NCI-H1105 treated with DMSO at 0.1 percent for 48 hours (cell line): ENCODE measurements at regions not wholly inside any gene's neighbourhood (a gene's known extent, or its start where the extent isn't known, plus 50 kb on each side); places are given as distances from the start of the nearest gene placed in this dataset.
"Not testable (repeated sequence)": the region's sequence is repeated elsewhere in the genome, so short reads cannot be mapped to it uniquely, and the experiment has no call there.

Experiments used
- DNase-seq: peaks from one replicate; lab custom pipeline; 2025; lab: John Stamatoyannopoulos, UW

DNA sequence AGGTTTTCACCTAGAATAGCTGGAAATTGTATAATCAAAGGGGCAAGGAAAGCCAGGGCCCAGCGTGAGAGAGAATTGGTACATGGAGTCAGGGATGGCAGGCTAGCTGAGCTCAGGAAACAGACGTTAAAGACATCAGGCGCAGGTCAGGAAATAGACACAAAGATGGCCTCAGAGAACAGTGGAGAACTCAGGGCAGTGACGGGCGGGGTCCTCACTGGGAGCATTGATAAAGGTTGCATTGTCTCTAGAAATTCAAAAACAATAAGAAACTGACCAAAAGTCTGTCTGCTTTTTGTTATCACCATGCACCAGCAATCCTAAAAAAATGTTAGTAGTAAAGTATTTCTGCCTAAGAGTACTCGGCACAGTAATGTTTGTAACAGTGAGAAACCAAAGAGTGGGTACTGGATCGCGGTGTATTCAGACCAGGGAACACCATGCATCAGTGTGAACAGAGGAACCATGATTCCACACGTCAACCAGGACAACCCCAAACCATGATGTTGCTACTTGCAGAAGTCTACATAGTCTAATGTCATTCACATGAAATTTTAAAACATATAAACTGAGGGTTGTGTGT lies 81.9 kb upstream of the AUTS2 start:
- DNase-seq, result no peak

DNA sequence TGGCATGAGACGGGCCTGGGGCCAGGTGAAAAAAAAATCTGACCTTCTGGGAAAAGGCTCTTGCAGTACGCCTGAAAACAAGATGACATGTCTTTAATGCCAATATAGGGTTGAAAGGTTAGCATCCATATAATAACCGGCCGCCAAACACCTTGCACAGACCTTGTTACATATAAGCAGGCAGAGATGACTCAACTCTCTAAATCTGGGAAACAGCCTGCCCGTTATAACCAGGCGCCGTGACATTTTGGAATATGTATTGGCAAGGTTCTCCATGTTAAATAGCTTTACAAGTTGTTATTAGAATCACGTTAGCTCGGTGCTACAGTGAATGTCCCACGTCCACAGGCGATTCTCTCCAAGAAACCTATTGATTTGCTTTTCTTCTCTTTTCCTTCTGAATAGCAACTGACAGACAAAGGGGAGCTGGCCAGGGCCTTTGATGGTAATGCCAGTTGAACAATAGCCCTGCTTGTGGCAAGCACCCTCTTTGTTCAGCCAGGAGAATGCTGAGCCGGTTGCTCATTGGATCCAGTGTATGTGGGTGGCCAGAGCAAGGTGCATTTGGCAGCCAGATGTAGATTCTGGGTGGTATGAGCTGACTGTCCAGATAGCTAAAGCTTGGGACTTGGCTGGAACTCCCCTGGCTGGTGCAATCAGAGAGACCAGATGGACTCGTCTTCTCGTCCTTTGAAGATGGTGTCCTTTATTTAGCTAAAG lies 80.1 kb upstream of the AUTS2 start:
- no peak for DNase-seq

DNA sequence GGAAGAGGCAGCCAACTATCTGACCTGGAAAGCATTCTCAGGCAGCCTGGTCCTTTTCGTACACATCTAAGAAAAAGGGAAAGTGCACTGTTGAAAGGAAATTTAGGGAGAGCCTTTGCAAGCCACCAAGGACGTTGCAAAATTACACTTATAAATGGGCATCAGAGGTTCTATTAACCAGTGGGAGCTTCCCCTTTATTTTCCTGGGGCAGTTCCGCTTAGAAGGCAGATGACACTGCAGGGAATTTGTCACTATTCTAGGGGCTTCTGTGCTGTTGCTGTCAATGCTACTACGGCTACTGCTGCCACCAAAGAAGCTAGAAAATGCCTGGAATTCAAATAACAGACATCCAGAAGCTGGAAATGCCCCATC lies 79.6 kb upstream of the AUTS2 start:
- DNase-seq, result no peak

DNA sequence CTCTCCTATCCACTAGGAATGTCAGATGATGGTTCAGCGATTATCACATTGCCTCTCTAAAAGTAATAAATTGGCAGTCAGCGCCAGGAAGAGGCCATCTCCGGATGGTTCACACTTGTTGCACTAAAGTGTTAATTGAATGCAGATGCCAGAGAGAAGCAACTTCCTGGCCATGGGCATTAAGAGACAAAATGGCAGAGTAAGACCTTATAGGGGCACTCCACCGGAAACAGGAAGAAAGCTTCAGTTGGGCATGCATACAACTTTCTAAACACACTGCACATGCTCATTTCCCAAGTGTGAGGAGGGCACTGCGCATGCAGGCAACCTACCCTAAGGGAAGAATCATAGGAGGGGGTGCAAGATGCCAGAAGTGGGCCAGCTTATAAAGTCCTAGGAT lies 71.7 kb upstream of the AUTS2 start:
- DNase-seq, result no peak

DNA sequence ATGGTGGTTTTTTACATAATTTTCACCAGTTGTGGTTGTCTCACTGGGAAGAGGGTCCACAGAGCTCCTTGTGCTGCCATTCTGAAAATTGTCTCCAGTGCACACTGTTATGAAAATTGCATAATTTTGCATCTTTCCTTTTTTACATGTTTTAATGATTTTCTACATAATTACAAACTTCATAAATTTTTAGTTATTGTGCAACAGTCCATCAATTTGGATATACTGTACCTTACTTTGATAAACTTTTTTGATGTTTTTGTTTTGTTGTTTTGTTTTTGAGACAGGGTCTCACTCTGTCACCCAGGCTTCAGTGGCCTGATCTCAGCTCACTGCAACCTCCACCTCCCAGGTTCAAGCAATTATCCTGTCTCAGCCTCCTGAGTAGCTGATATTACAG lies 70.6 kb upstream of the AUTS2 start:
- DNase-seq, result no peak

DNA sequence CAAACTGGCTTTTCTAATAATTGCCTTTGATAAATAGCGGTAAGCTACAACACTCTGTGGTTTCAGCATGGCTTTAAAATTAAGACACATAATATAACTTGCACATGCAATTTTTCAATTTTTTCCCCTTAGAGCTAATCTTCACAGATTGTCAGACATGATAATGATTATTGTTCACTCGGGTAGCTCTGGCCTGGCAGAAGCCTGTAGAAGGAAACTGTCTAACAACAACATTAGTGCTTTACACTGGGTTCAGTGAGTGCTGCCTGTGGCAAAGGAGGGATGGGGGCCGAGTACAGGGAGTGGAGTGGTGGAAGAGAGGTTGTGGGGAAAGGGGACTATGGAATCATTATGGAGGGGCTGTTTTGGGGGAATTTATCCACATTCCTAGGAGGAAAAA lies 67.2 kb upstream of the AUTS2 start:
- DNase-seq, result no peak

DNA sequence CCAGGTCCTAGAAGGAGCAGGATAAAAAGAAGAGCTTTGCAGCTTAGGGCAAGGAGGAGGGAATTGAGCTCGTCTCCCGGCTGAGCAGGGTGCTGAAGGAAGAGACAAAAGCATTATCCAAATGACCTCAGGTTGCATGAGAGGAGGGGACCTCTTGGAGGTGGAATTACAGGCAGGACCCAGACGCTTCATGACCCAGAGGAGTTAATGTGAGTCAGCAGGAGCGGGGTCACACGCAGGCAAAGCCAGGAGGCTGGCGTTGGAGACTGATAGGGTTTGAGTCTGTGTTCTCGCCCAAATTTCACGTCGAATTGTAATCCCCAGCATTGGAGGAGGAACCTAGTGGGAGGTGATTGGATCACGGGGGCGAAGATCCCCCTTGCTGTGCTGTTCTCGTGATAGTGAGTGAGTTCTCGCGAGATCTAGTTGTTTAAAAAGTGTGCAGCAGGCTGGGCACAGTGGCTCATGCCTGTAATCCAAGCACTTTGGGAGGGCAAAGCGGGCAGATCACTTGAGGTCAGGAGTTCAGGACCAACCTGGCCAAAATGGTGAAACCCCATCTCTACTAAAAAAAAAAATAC lies 63.7 kb upstream of the AUTS2 start:
- DNase-seq, result no peak

DNA sequence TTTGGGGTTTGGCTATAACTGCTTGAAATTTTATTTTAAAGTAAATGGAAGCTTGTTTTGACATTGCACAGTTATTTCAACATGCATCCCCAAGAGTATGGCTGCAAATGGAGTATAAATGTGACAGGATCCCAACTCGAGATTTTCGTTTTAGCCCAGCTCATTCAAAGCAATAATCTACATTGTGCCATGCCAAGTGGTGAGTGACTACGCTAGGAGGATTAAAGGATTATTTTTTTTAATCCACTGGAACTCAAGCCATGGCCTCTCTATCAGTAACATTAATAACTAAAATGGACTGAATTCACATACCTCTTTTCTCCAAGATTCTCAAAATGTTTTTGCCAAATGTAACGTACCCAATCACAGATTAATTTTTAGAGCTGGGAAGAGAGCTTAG lies 60.6 kb upstream of the AUTS2 start:
- no peak for DNase-seq

DNA sequence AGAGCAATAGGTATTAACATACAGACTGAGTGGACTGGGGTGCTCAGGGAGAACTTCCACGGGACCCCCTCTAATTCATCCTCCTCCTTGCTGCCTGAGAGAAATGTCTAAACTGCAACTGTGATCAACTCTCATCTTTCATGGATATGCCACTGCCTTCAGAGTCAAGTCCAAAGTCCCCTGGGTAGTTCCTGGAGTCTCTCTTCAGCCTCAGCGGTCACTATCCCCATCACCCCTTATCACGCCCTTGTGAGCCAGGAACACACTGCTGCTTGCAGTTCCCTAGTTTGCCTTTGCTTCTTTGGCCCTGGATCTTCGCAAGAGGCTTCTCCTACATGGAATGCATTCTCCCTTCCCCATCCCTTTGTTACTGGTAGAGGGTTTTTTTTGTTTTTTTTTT lies 58.7 kb upstream of the AUTS2 start:
- DNase-seq, result no peak

DNA sequence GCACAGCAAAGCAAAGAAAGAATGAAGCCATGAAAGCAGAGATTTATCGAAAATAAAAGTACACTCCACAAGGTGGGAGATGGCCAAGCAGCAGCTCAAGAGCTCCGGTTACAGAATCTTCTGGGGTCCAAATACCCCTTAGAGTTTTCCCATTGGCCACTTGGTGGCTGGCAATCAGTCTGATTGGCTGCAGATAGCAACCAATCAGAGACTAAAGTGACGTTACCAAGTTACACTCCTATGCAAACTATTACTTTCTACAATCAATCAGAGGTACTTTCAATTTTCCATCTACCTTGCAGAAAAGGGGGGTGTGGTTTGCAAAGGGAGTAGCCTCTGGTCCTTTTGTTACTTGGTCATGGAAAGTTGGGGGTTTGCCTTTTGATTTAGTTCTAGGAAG lies 58.0 kb upstream of the AUTS2 start:
- DNase-seq, result no peak

DNA sequence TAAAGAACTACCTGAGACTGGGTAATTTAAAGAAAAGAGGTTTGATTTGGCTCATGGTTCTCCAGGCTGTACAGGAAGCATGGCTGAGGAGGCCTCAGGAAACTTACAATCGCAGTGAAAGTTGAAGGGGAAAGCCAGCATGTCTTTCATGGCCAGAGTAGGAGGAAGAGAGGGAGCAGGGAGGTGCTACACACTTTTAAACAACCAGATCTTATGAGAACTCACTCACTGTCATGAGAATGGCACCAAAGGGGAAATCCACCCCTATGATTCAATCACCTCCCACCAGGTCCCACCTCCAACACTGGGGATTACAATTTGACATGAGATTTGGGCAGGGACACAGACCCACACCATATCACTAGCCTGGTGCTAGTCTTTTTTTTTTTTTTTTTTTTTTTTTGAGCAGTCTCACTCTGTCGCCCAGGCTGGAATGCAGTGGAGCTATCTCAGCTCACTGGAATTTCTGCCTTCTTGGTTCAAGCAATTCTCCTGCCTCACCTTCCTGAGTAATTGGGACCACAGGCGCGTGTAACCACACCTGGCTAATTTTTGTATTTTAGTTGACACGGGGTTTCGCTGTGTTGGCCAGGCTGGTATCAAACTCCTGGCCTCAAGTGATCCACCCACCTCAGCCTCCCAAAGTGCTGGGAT lies 56.4 kb upstream of the AUTS2 start:
- DNase-seq, result not testable (repeated sequence)

DNA sequence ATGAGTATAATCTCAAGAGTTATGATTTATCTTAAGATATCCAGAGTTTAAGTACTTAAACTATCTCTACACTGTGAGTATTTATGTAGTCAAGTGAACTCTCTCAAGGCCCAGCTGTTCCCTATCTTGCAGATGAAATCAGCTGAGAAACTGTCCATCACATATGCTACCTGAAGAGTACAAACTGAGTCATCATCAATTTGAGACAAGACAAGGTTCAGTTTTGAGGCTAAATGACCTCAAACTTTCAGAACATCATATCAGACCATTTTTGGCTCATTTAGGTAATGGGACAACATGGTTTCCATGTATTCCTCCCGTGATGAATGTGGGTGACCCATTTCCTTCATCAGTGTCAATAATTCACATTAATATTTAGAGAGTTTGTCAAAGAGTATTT lies 53.1 kb upstream of the AUTS2 start:
- DNase-seq, result no peak
